Sigmoid colon (tissue), 4 donors: ENCODE measurements at regions not wholly inside any gene's neighbourhood (a gene's known extent, or its start where the extent isn't known, plus 50 kb on each side); places are given as distances from the start of the nearest gene placed in this dataset.

Experiments
- CTCF ChIP-seq, 4 experiments: fragments of 450-650 bp in 3 of 4; fragments of 200-600 bp in 1 of 4; IDR thresholded peaks; one replicate each; pipeline ENCODE4 v1.5.1; 2016 to 2019; ENCODE audit warnings: antibody characterized with exemption in 4 of 4, mild to moderate bottlenecking in 3 of 4, moderate library complexity in 2 of 4
- EP300 ChIP-seq, 4 donors: sonication (generic); formaldehyde crosslinking; IDR thresholded peaks; one replicate each; pipeline ENCODE4 v1.6.1; 2017; ENCODE audit warnings: antibody characterized with exemption in 4 of 4
- POLR2A ChIP-seq, 2 donors: fragments of 450-650 bp; IDR thresholded peaks; one replicate each; pipeline ENCODE4 v1.6.1; 2016; ENCODE audit warnings: antibody characterized with exemption in 2 of 2, mild to moderate bottlenecking in 2 of 2, moderate library complexity in 2 of 2

GRCh38 chrX:7202206-7202605 is 54.3 kb upstream of the PUDP start:
- TF ChIP-seq CTCF (IDR thresholded peaks at IDR 0.05) (no peak), EP300 (IDR thresholded peaks at IDR 0.05) (no peak), POLR2A (IDR thresholded peaks at IDR 0.05) (no peak)
